ENCODE measurements at regions not wholly inside any gene's neighbourhood (a gene's known extent, or its start where the extent isn't known, plus 50 kb on each side); places are given as distances from the start of the nearest gene placed in this dataset.
A peak's percentile ranks its signal among the peaks of the same experiment; 100 is the strongest.
"Not testable (repeated sequence)": the region's sequence is repeated elsewhere in the genome, so short reads cannot be mapped to it uniquely, and the experiment has no call there.

DNA sequence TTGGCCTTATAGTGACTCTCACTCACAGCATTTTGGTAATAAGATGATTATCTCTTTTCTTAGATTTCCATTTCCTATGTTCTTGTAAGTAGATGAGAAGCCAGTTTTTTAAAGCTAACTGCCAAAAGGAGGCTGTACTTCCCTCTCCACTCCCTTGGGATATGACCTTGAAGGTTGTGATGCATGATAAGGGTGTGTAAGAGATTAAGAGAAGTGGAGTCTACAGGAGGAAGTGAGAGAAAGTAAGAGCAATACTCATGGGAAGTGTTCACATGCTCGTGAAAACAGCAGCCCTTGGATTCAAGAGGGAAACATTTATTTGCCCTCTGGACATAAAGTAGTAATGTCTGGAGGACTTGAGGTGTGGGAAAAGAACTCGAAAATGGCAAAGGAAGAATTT lies 171.5 kb downstream of the EVA1A start:
- ATAC-seq (peak; percentile 35), DNase-seq (no peak)
- TF ChIP-seq, protein P1, sequence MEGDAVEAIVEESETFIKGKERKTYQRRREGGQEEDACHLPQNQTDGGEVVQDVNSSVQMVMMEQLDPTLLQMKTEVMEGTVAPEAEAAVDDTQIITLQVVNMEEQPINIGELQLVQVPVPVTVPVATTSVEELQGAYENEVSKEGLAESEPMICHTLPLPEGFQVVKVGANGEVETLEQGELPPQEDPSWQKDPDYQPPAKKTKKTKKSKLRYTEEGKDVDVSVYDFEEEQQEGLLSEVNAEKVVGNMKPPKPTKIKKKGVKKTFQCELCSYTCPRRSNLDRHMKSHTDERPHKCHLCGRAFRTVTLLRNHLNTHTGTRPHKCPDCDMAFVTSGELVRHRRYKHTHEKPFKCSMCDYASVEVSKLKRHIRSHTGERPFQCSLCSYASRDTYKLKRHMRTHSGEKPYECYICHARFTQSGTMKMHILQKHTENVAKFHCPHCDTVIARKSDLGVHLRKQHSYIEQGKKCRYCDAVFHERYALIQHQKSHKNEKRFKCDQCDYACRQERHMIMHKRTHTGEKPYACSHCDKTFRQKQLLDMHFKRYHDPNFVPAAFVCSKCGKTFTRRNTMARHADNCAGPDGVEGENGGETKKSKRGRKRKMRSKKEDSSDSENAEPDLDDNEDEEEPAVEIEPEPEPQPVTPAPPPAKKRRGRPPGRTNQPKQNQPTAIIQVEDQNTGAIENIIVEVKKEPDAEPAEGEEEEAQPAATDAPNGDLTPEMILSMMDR (IDR thresholded peaks at IDR 0.05), result no peak
- H3K4me1 ChIP-seq, result no peaks in the 10 kb centered on the region
- H3K9me3 ChIP-seq, result no peaks in the 10 kb centered on the region
- no peak overlapping the region for H3K27ac ChIP-seq
- no peaks in the 10 kb centered on the region for H3K27me3 ChIP-seq
- H3K4me3 ChIP-seq, result no peak overlapping the region
- intact Hi-C loops (cut with DNase I), result no loop called here
- H3K36me3 ChIP-seq, result no peaks in the 10 kb centered on the region

DNA sequence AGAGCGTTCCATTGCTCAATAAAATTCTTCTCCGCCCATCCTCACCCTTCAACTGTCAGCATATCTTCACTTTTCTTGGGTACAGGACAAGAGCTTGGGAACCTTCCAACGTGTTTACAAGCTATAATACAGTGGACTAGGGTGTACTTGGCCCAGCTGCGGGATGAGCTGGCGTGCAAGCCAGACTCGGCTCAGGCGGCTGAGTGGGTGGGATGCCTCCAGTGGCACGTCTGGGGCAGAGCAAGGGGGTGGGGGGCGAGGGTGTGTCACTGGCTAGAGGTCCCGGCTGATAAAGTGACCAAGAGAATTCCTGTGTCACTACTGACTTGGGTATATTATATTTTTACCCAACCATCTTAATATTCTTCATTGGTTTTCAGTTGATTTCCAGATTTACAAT lies 179.7 kb downstream of the EVA1A start:
- Histone ChIP-seq H3K9me3 (no peaks in the 10 kb centered on the region), H3K4me1 (no peaks in the 10 kb centered on the region), H3K27ac (no peak overlapping the region), H3K4me3 (no peak overlapping the region), H3K36me3 (no peaks in the 10 kb centered on the region), H3K27me3 (no peaks in the 10 kb centered on the region)
- intact Hi-C loops (cut with DNase I), result no loop called here
- no peak for DNase-seq
- TF ChIP-seq, protein P1 (IDR thresholded peaks at IDR 0.05), result no peak
- no peak for ATAC-seq

DNA sequence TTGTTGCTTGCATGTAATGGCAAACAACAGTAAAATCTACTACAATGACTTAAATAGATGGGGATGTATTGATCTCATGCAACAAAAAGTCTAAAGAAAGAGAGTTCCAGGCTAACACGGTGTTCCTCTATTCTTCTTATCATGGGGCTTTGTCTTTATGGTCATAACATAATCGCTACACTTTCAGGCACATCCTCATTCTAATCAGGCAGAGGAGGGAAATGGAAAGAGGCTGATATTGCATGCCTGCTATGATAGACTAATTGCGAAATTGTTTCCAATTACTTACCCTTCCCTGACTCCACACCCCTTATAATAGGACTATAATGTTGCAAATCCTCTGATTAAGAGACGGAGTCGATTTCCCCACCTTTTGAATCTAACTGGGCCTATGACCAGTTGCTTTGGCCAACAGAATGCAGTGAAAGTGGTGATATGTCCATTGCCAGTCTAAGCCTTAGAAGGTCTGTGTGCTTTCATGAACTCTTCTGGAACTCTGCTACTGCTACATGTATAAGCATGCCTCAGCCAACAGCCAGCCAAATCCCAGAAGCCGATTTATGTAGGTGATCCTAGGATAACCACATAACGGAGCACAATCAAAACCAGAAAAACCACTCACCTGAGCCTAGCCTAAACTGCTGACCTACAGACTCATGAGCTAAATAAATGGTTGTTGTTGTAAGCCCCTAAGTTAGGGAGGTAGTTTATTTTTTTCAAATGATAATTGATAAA lies 180.3 kb upstream of the TACR1 start:
- Histone ChIP-seq H3K9me3 (no peaks in the 10 kb centered on the region), H3K4me3 (no peak overlapping the region), H3K4me1 (no peaks in the 10 kb centered on the region), H3K27ac (no peak overlapping the region), H3K36me3 (no peaks in the 10 kb centered on the region), H3K27me3 (no peaks in the 10 kb centered on the region)
- DNase-seq, result no peak
- intact Hi-C loops (cut with DNase I), result no loop called here
- TF ChIP-seq, protein P1 (IDR thresholded peaks at IDR 0.05), result no peak
- no peak for ATAC-seq

DNA sequence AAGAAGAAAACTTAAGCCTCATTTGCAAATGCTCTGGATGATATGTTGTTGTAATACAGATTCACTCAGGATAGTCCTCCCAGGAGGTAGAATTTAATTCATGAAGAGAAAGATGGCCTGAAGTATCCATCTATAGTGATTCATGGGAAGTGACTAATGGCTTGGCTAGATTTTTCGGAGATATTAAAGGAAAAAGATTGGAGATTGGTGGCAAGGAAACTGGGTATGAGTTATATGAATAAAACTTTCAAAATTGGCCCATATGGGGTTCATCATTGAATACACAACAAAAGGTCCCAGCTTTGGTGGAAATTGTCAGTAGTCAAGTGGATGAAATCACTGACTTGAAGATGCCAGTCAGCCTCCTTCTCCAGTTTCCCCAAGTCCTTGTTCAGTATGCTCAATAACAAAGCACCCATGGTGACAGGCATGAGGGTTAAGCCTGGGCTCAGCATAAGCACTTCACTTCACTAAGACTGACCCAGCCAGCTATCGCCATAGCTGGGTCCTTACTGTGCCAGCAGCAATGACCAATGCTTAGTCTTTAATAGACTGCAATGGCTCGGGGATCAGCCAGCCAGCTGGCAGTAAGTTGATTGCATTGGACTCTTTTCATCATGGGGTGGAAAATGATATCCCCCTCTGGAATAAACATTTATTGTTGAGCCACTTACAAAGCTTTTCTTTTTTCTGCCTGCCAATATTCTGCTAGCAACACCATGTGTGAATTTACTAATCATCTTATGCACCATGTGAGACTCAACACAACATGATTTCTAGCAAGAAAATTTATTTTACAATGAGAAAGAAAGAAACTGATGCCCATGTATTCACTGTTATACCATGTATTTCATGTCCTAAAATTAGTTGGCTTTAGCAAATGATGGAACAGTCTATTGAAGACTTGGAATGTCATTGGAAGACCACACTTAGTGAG lies 176.6 kb upstream of the TACR1 start:
- DNase-seq, result no peak
- intact Hi-C loops (cut with DNase I), result no loop called here
- no peak overlapping the region for H3K27ac ChIP-seq
- no peaks in the 10 kb centered on the region for H3K27me3 ChIP-seq
- H3K9me3 ChIP-seq, result no peaks in the 10 kb centered on the region
- TF ChIP-seq, protein P1 (IDR thresholded peaks at IDR 0.05), result no peak
- H3K4me3 ChIP-seq, result no peak overlapping the region
- no peak for ATAC-seq
- H3K36me3 ChIP-seq, result no peaks in the 10 kb centered on the region
- no peaks in the 10 kb centered on the region for H3K4me1 ChIP-seq

DNA sequence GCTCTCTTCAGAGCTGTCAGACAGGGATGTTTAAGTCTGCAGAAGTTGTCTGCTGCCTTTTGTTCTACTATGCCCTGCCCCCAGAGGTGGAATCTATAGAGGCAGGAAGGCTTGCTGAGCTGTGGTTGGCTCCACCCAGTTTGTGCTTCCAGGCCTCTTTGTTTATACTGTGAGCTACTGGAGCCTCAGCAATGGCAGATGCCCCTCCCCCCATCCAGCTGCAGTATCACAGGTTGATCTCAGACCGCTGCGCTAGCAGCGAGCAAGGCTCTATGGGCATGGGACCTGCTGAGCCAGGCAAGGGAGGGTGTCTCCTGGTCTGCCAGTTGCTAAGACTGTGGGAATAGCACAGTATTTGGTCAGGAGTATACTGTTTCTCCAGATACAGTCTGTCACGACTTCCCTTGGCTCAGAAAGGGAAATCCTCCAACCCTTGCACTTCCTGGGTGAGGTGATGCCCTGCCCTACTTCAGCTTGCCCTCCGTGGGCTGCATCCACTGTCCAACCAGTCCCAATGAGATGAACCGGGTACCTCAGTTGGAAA lies 175.2 kb upstream of the TACR1 start:
- H3K27me3 ChIP-seq; H3K9me3 ChIP-seq; intact Hi-C loops (cut with DNase I); H3K4me1 ChIP-seq; H3K27ac ChIP-seq; H3K36me3 ChIP-seq; ATAC-seq; H3K4me3 ChIP-seq: not testable (repeated sequence)
- DNase-seq, result peak in 1 of 4 donors; percentile 7

Data from left lung (tissue), 4 donors.